Lung (tissue), 11 donors: ENCODE measurements at regions not wholly inside any gene's neighbourhood (a gene's known extent, or its start where the extent isn't known, plus 50 kb on each side); places are given as distances from the start of the nearest gene placed in this dataset.

Source experiments
- ATAC-seq: fragments of 200-7000 bp; cut with Tn5 transposase; one replicate; pipeline ENCODE4 v1.9.1; 2020; ENCODE audit warnings: moderate number of reproducible peaks; ENCODE audit not compliant: insufficient read depth, low FRiP score
- DNase-seq, 3 donors: peaks; one replicate each; pipeline ENCODE4 v3.0.0-alpha.2; 2013 to 2017
- H3K27ac ChIP-seq, 2 donors: one replicate each; pipeline ENCODE4 v1.5.1; 2013; ENCODE audit warnings: mild to moderate bottlenecking in 2 of 2, moderate library complexity in 2 of 2, control low read depth in 1 of 2, inconsistent platforms in 1 of 2, low read depth in 1 of 2, low read length in 1 of 2
- H3K27me3 ChIP-seq, 3 donors: one replicate each; pipeline ENCODE4 v1.5.1; 2013; ENCODE audit warnings: low read length in 2 of 3; ENCODE audit not compliant: control insufficient read depth in 3 of 3, insufficient read depth in 3 of 3
- H3K36me3 ChIP-seq, 4 donors: one replicate each; pipeline ENCODE4 v1.5.1; 2013; ENCODE audit warnings: low read length in 4 of 4, mild to moderate bottlenecking in 1 of 4, moderate library complexity in 1 of 4; ENCODE audit not compliant: control insufficient read depth in 4 of 4, insufficient read depth in 4 of 4
- H3K4me1 ChIP-seq, 5 donors: one replicate each; pipeline ENCODE4 v1.5.1; 2013; ENCODE audit warnings: low read length in 5 of 5, mild to moderate bottlenecking in 2 of 5, moderate library complexity in 1 of 5; ENCODE audit not compliant: control insufficient read depth in 5 of 5, insufficient read depth in 5 of 5
- H3K4me3 ChIP-seq: one replicate; pipeline ENCODE4 v1.5.1; 2013; ENCODE audit warnings: mild to moderate bottlenecking, control low read depth, moderate library complexity
- H3K9ac ChIP-seq, 2 donors: one replicate each; pipeline ENCODE4 v1.5.1; 2013; ENCODE audit warnings: low read length in 2 of 2, control low read depth in 1 of 2; ENCODE audit not compliant: insufficient read depth in 1 of 2
- H3K9me3 ChIP-seq, 4 donors: one replicate each; pipeline ENCODE4 v1.5.1; 2013; ENCODE audit warnings: low read length in 3 of 4, mild to moderate bottlenecking in 1 of 4, moderate library complexity in 1 of 4; ENCODE audit not compliant: control insufficient read depth in 4 of 4, insufficient read depth in 3 of 4
- WGBS, 2 donors: extraction: QIAGEN DNeasy Blood & Tissue Kit; methylation state at CpG; one replicate each; pipeline ENCODE4 v1.1.7; 2013; 5-methylcytosine and 5-hydroxymethylcytosine counted together
- TF ChIP-seq, protein P1 (sequence below): IDR thresholded peaks from 2 replicates; pipeline ENCODE4 v1.5.1; 2012; ENCODE audit warnings: mild to moderate bottlenecking; ENCODE audit errors: control extremely low read depth, extremely low read depth
- donor health status: control.
- donor health status: control.
- donor health status: Bipolar disorder and iron deficiency.
- donor health status: healthy.
- donor health status: DM: yes; HTN: yes; CAD: no.

GRCh38 chr4:56211202-56211601 lies 176.1 kb downstream of the AASDH start:
- no peak for DNase-seq
- ATAC-seq = no peak
- no peak overlapping the region for H3K9ac ChIP-seq
- no peak overlapping the region for H3K27ac ChIP-seq
- H3K9me3 ChIP-seq = peaks cover 0 to 8% (median 3%) of the 10 kb centered on the region in 4 donors
- H3K4me3 ChIP-seq = no peak overlapping the region
- no peaks in the 10 kb centered on the region for H3K27me3 ChIP-seq
- peaks cover 0 to 2% (median 0%) of the 10 kb centered on the region in 4 donors for H3K36me3 ChIP-seq
- WGBS, 2 donors = 95 to 96% methylated on average over 3 of the region's 3 CpGs
- no peaks in the 10 kb centered on the region for H3K4me1 ChIP-seq
- TF ChIP-seq, protein P1, sequence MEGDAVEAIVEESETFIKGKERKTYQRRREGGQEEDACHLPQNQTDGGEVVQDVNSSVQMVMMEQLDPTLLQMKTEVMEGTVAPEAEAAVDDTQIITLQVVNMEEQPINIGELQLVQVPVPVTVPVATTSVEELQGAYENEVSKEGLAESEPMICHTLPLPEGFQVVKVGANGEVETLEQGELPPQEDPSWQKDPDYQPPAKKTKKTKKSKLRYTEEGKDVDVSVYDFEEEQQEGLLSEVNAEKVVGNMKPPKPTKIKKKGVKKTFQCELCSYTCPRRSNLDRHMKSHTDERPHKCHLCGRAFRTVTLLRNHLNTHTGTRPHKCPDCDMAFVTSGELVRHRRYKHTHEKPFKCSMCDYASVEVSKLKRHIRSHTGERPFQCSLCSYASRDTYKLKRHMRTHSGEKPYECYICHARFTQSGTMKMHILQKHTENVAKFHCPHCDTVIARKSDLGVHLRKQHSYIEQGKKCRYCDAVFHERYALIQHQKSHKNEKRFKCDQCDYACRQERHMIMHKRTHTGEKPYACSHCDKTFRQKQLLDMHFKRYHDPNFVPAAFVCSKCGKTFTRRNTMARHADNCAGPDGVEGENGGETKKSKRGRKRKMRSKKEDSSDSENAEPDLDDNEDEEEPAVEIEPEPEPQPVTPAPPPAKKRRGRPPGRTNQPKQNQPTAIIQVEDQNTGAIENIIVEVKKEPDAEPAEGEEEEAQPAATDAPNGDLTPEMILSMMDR = no peak

DNA sequence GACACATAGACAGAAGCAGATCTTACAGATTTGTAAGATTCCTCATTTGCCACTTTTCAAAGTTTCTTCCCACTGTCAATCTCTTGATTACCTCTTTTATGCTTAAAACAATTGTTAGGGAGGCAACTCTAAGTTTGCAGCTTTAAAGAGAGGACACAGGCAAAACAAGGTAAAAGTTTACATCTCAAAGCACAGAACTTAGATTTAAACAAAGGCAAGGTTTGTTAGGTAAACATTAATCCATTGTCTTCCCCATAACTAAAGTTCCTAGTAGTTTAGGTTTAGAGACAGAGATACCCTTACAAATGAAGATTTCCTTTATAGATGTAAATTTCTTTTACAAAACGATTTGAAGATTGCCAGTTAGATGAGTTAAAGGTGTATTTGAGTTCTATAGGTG lies 176.9 kb downstream of the AASDH start:
- Histone ChIP-seq H3K36me3 (peaks cover 0 to 2% (median 0%) of the 10 kb centered on the region in 4 donors), H3K27me3 (no peaks in the 10 kb centered on the region), H3K27ac (no peak overlapping the region), H3K9ac (no peak overlapping the region), H3K4me3 (no peak overlapping the region), H3K9me3 (peaks cover 0 to 8% (median 3%) of the 10 kb centered on the region in 4 donors), H3K4me1 (no peaks in the 10 kb centered on the region)
- WGBS, 2 donors = 54 to 57% methylated on average over 1 of the region's 1 CpG
- DNase-seq = no peak
- no peak for ATAC-seq
- TF ChIP-seq, protein P1 = no peak

DNA sequence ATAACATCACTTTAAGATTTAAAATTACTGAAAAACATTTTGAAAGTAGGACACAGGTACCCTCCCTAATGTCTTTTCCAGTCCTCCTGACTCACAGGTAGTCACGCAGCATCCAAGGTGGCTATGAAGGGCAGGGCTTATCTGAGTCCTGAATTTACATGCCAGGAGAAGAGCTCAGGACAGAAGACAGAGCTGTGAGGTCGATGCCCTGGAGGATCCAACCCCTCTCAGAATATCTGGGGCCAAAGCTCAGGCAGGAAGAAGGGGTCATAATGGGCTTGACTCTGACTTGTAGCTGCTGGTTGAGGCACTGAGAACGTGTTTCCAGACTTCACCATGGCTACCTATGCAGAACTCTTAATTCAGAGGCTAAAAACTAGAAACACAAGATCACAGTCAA lies 177.5 kb downstream of the AASDH start:
- H3K36me3 ChIP-seq = peaks cover 0 to 2% (median 0%) of the 10 kb centered on the region in 4 donors

More for the DNA sequence above, 177.5 kb downstream of the AASDH start:
- Histone ChIP-seq H3K9me3 (peaks cover 0 to 8% (median 3%) of the 10 kb centered on the region in 4 donors), H3K4me1 (no peaks in the 10 kb centered on the region), H3K27ac (no peak overlapping the region), H3K27me3 (no peaks in the 10 kb centered on the region), H3K4me3 (no peak overlapping the region), H3K9ac (no peak overlapping the region)
- WGBS, 2 donors = 82 to 94% methylated on average over 3 of the region's 3 CpGs
- TF ChIP-seq, protein P1 = no peak
- no peak for DNase-seq
- no peak for ATAC-seq
